ENCODE measurements at regions not wholly inside any gene's neighbourhood (a gene's known extent, or its start where the extent isn't known, plus 50 kb on each side); places are given as distances from the start of the nearest gene placed in this dataset.

DNA sequence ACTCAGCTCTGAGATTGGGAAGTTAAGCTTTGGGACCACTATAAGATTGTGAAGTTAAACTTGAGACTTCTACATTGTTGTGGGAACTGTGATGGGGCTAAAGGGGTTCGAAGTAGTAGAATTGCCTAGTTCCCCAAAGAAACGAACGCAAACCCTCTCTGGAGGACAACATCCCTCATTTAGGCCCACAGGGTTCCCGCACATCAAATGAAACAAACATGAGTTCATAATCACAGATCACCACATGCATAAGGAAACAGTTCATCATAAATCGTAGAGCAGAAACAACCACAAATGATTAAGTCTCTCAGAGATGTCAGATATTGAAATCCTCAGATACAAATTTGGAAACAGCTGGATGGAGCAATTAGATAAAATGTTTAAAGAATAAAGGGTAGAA is 55.9 kb upstream of the HPCAL1 start:
- FAIRE-seq: no peak
- no peak for DNase-seq (ENCODE audit: insufficient read length, low spot score)
- TF ChIP-seq SPI1 (IDR thresholded peaks at IDR 0.05; ENCODE audit: low read depth, low read length) (no peak), POLR2AphosphoS5 (IDR thresholded peaks at IDR 0.05; ENCODE audit: low read depth, low read length) (no peak), POU2F2 (IDR thresholded peaks at IDR 0.05; ENCODE audit: low read depth, low read length) (no peak)

DNA sequence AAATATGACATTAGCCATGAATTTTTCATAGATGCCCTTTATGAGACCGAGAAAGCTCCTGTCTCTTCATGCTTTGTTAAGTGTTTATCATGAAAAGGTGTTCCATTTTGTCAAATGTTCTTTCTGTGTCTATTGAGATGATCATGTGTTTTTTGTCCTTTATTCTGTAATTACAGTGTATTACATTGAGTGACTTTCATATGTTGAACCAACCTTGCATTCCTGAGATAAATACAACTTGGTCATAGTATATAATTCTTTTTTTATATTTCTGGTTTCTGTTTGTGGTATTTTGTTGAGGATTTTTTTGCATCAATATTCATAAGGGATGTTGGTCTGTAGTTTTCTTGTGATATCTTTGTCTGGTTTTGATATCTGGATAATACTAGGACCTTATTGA is 52.9 kb upstream of the HPCAL1 start:
- no peak for TF ChIP-seq POLR2AphosphoS5 (IDR thresholded peaks at IDR 0.05; ENCODE audit: low read depth, low read length)
- no peak for TF ChIP-seq POU2F2 (IDR thresholded peaks at IDR 0.05; ENCODE audit: low read depth, low read length)
- no peak for TF ChIP-seq PAX5 (IDR thresholded peaks at IDR 0.05; ENCODE audit: insufficient read depth, low read length, severe bottlenecking)
- no peak for TF ChIP-seq SPI1 (IDR thresholded peaks at IDR 0.05; ENCODE audit: low read depth, low read length)
- TF ChIP-seq TAF1 (IDR thresholded peaks at IDR 0.05; ENCODE audit: low read depth, low read length): no peak
- TF ChIP-seq POLR2A (IDR thresholded peaks at IDR 0.05; ENCODE audit: low read depth, low read length): no peak
- DNase-seq (ENCODE audit: insufficient read length, low spot score) (no peak), FAIRE-seq (no peak)

DNA sequence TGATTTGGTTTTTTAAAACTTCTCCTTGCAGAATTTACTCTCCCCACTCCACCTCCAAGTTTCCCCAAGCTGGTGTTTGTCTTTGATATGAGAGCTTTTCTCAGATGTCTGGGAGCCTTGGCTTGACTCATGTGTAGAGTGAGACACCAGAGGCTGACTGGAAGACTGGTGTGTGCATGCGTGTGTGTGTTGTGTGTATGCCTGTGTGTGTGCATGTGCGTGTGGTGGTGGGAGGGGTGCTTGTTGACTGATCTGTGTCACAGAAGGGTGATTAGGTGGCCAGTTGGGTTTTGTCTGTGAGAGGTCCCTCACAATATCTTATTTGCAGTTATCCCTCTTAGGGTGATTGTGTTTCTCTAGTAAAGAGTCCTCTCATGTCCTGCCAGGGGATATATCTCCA is 50.5 kb upstream of the HPCAL1 start:
- TF ChIP-seq POU2F2 (IDR thresholded peaks at IDR 0.05; ENCODE audit: low read depth, low read length): no peak
- TF ChIP-seq POLR2AphosphoS5 (IDR thresholded peaks at IDR 0.05; ENCODE audit: low read depth, low read length): no peak
- TF ChIP-seq SPI1 (IDR thresholded peaks at IDR 0.05; ENCODE audit: low read depth, low read length): no peak
- TF ChIP-seq TAF1 (IDR thresholded peaks at IDR 0.05; ENCODE audit: low read depth, low read length): no peak
- TF ChIP-seq PAX5 (IDR thresholded peaks at IDR 0.05; ENCODE audit: insufficient read depth, low read length, severe bottlenecking): no peak
- no peak for TF ChIP-seq POLR2A (IDR thresholded peaks at IDR 0.05; ENCODE audit: low read depth, low read length)
- DNase-seq (ENCODE audit: insufficient read length, low spot score) (no peak), FAIRE-seq (no peak)

DNA sequence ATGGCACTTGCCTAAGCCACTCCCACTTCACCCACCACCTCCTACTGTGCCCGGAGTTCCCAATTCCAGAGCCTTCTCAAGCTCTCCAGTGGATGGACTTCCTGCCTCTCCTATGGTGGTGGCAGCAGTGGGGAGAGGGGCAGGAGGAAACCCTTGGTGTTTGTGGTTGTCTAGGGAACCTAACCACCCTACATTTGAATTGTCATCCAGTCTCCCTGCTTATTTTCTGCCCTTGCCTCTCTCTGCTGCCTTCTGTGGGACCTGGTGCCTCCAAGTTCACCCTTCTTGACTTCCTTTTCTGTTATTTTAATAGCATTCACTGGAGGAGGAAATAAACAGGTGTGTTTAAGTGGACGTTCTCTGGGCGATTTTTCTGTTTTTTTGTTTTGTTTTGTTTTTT is 50.0 kb upstream of the HPCAL1 start:
- DNase-seq (ENCODE audit: insufficient read length, low spot score) (no peak), FAIRE-seq (no peak)
- TF ChIP-seq PAX5 (IDR thresholded peaks at IDR 0.05; ENCODE audit: insufficient read depth, low read length, severe bottlenecking) (no peak), POLR2AphosphoS5 (IDR thresholded peaks at IDR 0.05; ENCODE audit: low read depth, low read length) (no peak), POU2F2 (IDR thresholded peaks at IDR 0.05; ENCODE audit: low read depth, low read length) (no peak)
